Muscle layer of duodenum (tissue), 2 donors: ENCODE measurements at regions not wholly inside any gene's neighbourhood (a gene's known extent, or its start where the extent isn't known, plus 50 kb on each side); places are given as distances from the start of the nearest gene placed in this dataset.
"Not testable (repeated sequence)": the region's sequence is repeated elsewhere in the genome, so short reads cannot be mapped to it uniquely, and the experiment has no call there.

Source experiments
- H3K27ac ChIP-seq: one replicate; pipeline ENCODE4 v1.7.0; 2013; ENCODE audit warnings: mild to moderate bottlenecking, low read length
- H3K27me3 ChIP-seq: one replicate; pipeline ENCODE4 v1.7.0; 2013; ENCODE audit warnings: low read depth, mild to moderate bottlenecking, control low read depth, low read length
- H3K36me3 ChIP-seq, 2 donors: one replicate each; pipeline ENCODE4 v1.7.0; 2013; ENCODE audit warnings: low read length in 2 of 2, control low read depth in 1 of 2, mild to moderate bottlenecking in 1 of 2; ENCODE audit not compliant: insufficient read depth in 2 of 2, control insufficient read depth in 1 of 2
- H3K4me1 ChIP-seq, 2 donors: one replicate each; pipeline ENCODE4 v1.7.0; 2013; ENCODE audit warnings: low read length in 2 of 2, mild to moderate bottlenecking in 2 of 2, control low read depth in 1 of 2, moderate library complexity in 1 of 2; ENCODE audit not compliant: insufficient read depth in 2 of 2, control insufficient read depth in 1 of 2
- H3K4me3 ChIP-seq, 2 donors: one replicate each; pipeline ENCODE4 v1.7.0; 2013; ENCODE audit warnings: low read length in 2 of 2, low read depth in 1 of 2, mild to moderate bottlenecking in 1 of 2
- H3K9me3 ChIP-seq, 2 donors: one replicate each; pipeline ENCODE4 v1.7.0; 2013; ENCODE audit warnings: low read length in 2 of 2, control low read depth in 1 of 2, mild to moderate bottlenecking in 1 of 2; ENCODE audit not compliant: control insufficient read depth in 1 of 2
- donor health status: healthy.

DNA sequence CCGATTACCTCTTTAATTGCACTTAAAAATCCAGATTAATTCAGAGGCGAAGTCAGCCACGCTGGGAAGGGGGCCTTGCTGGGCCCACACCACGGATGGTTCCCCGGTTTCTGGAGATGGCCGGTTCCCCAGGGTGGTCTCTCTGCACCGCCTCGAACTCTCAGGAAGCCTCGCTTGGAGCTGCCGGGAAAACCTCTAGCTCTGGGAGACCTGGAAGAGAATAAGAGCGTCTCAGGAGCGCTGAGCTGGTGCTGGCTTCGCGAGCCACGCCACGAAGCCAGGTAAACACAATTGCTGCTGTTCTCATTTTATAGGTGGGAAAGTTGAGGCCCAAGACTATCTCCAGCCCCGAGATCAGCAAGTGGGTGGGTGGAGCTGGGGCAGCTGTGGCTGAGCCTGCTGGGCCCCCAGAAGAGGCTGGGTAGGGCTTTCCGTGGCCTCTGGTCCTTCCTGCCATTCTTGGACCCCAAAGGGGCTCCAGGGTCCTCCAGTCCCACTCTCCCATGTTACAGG is 110.4 kb downstream of the MICALL2 start:
- H3K4me3 ChIP-seq: no peak overlapping the region
- no peaks in the 10 kb centered on the region for H3K9me3 ChIP-seq
- no peaks in the 10 kb centered on the region for H3K36me3 ChIP-seq
- H3K4me1 ChIP-seq: no peaks in the 10 kb centered on the region
- H3K27ac ChIP-seq: no peak overlapping the region
- no peaks in the 10 kb centered on the region for H3K27me3 ChIP-seq

DNA sequence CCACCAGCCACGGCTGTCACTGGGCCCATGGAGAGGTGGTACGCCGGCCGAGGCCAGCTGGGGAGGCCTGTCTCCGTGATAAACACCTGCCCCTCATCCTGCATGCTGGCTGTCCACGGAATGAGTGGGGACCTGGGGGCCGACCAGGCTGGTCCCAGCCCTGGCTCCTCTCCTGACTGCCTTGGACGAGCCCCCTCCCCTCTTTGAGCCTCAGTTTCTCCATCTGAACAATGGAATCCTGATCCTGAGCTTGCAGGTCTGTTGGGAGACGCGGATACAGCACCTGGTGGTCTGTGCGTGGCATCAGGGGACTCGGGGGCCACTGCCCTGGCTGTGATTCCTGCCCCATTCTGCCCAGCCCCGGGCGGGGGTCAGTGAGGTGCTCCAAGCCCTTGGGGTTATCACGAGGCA is 109.9 kb downstream of the MICALL2 start:
- no peaks in the 10 kb centered on the region for H3K36me3 ChIP-seq
- no peaks in the 10 kb centered on the region for H3K9me3 ChIP-seq
- no peak overlapping the region for H3K27ac ChIP-seq
- no peaks in the 10 kb centered on the region for H3K4me1 ChIP-seq
- no peak overlapping the region for H3K4me3 ChIP-seq
- H3K27me3 ChIP-seq: no peaks in the 10 kb centered on the region

DNA sequence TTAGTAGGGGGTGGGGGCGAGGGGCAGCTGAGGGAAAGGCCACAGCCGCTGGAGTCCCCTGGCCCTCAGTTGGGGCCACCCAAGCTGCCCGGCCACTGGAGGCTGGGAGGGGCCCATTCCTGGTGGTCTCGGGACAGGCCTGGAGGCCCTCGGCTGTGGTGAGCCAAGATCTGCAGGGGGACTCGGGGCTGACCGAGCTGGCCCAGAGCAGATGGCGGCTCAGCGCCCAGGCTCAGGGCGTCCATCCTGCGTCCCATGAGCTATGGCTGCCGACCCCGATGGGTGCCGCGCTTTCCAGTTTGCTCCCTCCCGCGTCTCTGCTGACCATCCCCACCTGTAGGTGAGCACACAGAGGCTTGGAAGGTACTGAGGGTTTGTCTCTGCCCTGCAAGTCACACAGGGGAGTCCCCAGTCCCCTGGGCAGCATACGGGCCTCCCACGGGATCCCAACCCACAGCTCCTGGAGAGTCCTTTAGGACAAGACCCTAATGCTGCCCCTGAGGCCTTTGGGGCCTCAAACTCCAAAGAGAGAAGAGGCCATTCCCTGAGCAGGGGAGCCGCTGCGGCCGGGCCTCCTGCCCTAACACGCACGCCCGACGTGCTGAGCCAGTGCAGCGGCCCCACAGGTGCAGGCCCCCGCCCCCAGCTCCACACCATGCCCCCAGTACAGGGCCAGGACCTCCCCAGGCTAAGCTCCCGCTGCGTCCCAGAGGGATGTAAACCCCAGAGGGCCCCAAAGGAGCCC is 107.2 kb downstream of the MICALL2 start:
- Histone ChIP-seq H3K27me3 (no peaks in the 10 kb centered on the region), H3K27ac (no peak overlapping the region), H3K36me3 (no peaks in the 10 kb centered on the region), H3K4me3 (no peak overlapping the region), H3K9me3 (no peaks in the 10 kb centered on the region), H3K4me1 (no peaks in the 10 kb centered on the region)

DNA sequence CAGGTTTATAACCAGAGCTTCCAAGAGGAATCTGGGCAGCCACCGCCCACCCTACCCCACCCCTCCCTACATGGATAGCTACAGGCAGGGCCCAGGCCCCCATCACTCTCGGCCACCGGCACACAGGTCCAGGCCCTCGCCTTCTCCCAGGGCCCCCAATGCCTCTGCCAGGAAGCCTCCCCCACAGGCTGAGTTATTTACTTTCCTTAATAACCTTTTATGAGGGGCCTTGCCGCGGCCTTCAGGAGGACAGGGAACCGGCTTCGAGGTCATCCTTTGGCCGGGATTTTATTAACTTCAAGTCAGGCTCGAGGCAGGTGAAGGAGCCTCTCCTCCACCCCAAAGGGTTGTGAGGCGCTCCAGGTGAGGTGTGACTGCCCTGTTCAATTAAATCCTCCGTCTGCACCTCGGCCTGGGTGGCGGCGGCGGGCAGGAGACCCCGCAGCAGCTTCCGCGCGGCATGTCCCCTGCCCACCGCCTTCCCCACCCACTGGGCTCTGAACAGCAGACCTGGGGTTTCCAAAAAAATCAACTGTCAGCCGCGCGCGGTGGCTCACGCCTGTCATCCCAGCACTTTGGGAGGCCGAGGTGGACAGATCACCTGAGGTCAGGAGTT is 106.5 kb downstream of the MICALL2 start:
- H3K27me3 ChIP-seq: no peaks in the 10 kb centered on the region
- H3K9me3 ChIP-seq: no peaks in the 10 kb centered on the region
- H3K27ac ChIP-seq: no peak overlapping the region
- H3K4me1 ChIP-seq: no peaks in the 10 kb centered on the region
- H3K4me3 ChIP-seq: no peak overlapping the region
- no peaks in the 10 kb centered on the region for H3K36me3 ChIP-seq

DNA sequence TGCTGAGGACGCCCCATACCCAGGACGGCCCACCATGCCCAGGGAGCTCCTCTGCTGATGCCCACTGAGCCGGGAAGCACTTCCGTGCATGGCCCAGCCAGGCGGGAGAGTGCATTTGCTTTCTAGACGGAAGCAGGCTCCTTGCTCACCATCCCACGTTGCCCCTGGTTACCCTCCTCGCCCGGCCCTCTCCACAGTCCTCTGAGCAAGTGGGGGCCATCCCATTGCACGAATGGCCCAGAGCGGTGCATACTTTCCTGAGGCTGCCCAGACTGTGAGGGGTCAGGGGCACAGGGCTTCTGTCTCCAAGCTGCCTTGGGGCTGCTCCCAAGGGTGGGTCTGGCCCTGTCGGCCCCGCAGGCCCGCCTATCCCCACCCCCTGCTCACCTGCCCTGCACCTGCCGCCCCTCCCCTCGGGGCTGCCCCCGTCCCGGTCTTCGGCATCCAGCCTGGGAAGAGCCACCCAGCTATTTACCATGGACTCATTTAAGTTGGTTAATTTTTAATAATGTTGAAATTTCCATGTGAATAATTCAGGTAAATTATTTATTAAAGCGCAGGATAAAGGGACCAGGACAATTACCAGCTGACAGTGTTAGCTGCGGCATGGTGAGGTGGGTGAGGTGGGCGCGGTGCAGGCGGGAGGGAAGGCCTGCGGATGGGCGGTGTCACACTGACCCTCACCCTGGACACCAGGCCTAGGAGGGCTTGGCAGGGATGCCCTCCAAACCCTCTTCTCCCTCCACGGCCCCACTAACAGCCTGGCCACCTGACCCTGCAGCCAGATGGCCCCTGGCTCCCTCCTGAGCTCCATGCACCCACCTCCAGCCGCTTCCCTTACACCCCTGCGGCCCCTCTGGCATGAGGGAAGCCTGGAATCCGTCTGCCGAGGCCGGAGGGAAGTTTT is 104.4 kb downstream of the MICALL2 start:
- H3K36me3 ChIP-seq: no peaks in the 10 kb centered on the region
- H3K27me3 ChIP-seq: no peaks in the 10 kb centered on the region
- no peaks in the 10 kb centered on the region for H3K4me1 ChIP-seq
- H3K4me3 ChIP-seq: no peak overlapping the region
- no peak overlapping the region for H3K27ac ChIP-seq
- H3K9me3 ChIP-seq: no peaks in the 10 kb centered on the region

DNA sequence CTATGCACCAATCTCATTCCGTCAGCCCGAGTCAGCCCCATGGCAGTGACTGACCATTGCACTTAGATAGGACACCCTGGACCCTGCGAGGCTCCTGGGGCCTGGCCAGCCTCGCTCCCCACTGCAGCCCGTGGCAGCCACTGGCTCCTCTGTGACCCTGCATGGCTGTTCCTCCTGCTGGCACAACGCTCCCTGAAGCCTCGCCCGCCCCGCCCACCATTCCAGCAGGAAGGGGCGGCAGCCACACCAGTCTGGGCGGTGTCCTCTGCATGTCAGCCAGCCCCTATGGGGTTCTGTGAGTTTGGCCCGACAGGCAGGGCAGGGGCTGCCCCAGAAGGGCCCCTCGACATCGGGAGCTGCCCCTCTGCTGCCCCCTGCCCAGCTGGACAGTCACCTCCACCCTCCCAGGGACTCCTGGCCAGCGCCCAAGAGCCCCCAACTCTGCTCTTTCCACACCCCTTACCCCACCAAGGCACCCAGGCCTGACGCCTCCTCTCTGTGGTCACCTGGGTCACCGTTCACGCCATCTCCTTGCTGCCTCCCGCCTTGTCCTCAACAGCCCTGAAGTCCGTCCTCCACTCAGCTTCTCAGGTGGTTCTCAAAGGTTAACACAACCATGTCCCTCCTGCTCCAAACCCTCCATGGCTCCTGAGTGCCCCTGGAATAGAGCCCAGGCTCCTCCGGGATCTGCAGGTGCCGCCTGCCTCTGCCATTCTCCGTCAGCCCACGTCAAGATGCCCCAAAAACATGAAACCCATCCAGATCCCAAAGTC is 103.5 kb downstream of the MICALL2 start:
- Histone ChIP-seq H3K27me3 (no peaks in the 10 kb centered on the region), H3K9me3 (peaks cover 0 to 6% of the 10 kb centered on the region in 2 donors), H3K4me1 (no peaks in the 10 kb centered on the region), H3K27ac (no peak overlapping the region), H3K4me3 (no peak overlapping the region), H3K36me3 (no peaks in the 10 kb centered on the region)

DNA sequence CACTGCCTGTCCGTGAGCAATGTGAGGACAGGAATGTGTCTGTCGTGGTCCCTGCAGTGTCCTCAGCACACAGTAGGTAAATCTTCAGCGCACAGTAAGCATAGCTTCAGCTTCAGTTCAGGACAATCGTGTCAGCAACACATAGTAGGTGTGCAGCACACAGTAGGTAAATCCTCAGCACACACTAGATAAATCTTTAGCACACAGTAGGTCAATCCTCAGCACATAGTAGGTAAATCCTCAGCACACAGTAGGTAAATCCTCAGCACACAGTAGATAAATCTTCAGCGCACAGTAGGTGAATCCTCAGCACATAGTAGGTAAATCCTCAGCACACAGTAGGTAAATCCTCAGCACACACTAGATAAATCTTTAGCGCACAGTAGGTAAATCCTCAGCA is 102.4 kb downstream of the MICALL2 start:
- H3K4me1 ChIP-seq, H3K27me3 ChIP-seq, H3K27ac ChIP-seq, H3K4me3 ChIP-seq, H3K36me3 ChIP-seq, H3K9me3 ChIP-seq: not testable (repeated sequence)

DNA sequence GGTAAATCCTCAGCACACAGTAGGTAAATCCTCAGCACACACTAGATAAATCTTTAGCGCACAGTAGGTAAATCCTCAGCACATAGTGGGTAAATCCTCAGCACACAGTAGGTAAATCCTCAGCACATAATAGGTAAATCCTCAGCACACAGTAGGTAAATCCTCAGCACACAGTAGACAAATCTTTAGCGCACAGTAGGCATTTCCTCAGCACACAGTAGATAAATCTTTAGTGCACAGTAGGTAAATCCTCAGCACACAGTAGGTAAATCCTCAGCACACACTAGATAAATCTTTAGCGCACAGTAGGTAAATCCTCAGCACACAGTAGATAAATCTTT is 102.0 kb downstream of the MICALL2 start:
- H3K4me3 ChIP-seq, H3K36me3 ChIP-seq, H3K27ac ChIP-seq, H3K9me3 ChIP-seq, H3K4me1 ChIP-seq, H3K27me3 ChIP-seq: not testable (repeated sequence)

DNA sequence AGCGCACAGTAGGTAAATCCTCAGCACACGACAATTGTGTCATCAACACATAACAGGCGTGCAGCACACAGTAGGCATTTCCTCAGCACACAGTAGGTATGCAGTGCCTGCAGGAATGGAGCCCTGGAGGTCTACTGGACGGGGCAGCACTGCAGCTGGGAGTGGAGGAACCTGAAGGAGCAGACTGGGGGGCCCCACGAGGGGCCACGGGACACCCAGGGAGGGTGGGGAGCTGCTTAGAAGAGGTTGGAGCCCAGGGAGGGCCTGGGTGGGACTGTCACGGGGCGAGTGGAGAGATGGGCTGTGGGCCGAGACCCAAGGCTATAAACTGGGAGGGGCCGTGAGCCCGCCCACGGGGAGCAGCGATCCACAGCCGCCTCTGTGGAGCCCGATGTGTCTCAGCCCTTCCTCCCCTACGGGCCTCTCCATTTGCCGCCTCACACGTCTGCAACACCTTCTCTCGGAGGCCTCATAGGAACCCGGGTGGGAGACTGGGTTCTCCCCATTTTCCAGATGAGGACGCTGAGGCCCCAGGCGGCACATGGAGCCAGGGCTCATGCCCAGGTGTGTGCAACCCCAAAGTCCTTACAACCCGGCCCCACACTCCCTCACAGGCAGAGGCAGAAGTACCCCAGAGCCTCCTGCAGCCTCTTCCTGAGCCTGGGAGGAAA is 101.5 kb downstream of the MICALL2 start:
- Histone ChIP-seq H3K27me3 (no peaks in the 10 kb centered on the region), H3K9me3 (peaks cover 0 to 6% of the 10 kb centered on the region in 2 donors), H3K36me3 (no peaks in the 10 kb centered on the region)

DNA sequence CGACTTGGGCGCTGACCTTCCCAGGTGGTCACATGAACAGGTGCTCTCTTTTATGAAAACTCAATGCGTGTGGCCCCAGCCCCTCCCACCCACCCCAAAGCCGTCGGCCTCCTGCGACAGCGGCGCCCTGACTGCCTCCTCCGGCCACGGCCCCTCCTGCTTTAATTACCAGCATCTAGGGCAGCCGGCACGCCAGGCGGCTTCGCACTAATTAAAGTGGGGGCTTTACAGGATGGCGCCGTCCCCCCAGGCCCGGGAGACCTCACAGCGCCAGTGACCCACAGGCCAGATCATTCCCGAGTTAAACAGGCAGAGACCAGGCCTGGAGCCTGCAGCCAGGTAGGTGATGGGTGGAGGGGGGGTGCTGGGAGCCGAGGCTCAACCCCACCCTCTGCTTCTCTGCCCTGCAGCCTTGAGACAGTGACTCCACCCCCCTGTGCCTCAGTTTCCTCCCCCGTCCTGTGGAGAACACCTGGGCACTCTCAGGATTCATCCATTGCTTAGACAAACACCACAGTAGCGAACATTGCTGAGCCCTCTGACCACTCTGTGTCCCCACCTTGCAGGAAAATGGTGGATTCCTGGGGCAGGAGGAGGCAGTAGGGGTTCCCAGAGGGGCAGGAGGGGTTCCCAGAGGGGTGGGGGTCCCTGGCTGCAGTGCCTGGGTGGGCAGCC is 100.8 kb downstream of the MICALL2 start:
- Histone ChIP-seq H3K27ac (no peak overlapping the region), H3K27me3 (no peaks in the 10 kb centered on the region)

More for the DNA sequence above, 101.5 kb downstream of the MICALL2 start:
- Histone ChIP-seq H3K27ac (no peak overlapping the region), H3K4me1 (no peaks in the 10 kb centered on the region), H3K4me3 (no peak overlapping the region)

More for the DNA sequence above, 100.8 kb downstream of the MICALL2 start:
- Histone ChIP-seq H3K9me3 (peaks cover 0 to 6% of the 10 kb centered on the region in 2 donors), H3K36me3 (no peaks in the 10 kb centered on the region), H3K4me3 (no peak overlapping the region), H3K4me1 (no peaks in the 10 kb centered on the region)
